GM21381 (cell line): ENCODE measurements at regions not wholly inside any gene's neighbourhood (a gene's known extent, or its start where the extent isn't known, plus 50 kb on each side); places are given as distances from the start of the nearest gene placed in this dataset.
"Not testable (repeated sequence)": the region's sequence is repeated elsewhere in the genome, so short reads cannot be mapped to it uniquely, and the experiment has no call there.

Source experiments
- ATAC-seq: cut with Tn5 transposase; IDR thresholded peaks from one replicate; pipeline ENCODE4 v1.9.1; 2021; ENCODE audit warnings: mild to moderate bottlenecking, moderate library complexity; ENCODE audit not compliant: unreplicated experiment

DNA sequence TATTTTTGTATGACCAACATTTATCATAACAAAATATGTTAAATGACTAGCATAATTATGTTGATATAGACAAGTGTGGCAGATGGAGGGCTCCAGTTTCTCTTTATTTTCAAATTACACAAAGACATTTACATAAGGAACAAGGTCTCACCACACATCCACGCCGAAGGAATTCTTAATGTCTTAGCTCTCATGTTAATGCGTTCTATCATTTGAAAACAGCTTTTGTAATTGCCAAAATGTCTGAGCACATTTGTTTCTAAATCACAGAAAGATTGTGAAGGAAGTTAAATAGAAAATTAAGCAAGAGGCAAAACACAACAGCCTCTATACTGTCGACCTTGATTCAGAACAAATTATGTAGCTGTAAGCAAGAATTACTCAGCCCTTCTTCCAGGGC, 223.0 kb upstream of the NR5A2 start:
- no peak for ATAC-seq

DNA sequence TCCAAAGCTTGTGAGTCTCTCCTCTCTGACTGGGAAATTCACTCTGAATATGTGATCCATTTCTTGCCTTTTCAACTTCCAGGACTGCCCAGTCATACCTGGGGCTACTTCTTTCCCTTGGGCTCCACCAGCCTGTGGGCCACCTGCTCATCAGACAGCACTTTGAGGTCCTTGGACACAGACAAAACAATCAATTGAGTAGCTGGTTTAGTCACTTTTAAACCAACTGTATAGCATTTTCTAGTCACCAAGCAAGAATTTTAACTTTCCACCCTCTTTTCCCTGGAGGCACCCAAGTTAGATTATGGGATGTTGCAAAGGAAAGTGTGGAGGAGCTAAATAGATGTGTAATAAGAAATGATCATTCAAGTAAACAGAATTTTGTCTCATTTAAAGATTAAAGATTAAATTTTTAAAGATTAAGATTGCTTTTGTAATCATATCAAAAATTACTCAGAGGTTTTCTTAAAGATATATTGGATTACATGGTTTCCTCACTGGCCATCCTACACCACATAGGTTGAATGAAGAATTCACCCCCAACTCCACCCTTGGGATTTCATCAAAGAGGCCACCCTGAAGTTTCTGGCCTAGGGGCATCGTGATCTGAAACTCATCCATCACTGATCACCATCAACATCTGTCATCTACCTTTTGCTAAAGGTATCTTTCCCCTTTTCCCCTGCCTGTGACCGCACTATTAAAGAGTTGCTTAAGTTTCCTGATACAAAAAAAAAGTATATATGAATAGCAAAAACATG, 219.2 kb upstream of the NR5A2 start:
- no peak for ATAC-seq

DNA sequence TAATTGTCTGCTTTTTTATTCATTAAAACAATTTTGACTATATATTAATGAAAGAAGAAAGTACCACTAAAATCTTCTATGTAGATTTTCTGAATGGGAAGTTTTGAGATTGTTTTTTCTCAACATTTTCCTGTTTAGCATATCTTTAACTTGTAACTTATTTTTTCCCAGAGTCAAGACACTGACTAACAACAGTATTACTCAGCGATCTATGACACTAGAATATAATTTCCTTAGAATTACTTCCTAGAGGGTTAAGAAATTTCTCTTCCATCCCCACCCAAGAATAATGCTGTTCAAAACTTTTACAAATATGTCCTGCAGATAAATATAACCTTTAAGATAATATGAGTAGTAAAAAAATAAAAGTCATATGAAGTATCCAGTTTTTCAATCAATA, 218.2 kb upstream of the NR5A2 start:
- no peak for ATAC-seq

DNA sequence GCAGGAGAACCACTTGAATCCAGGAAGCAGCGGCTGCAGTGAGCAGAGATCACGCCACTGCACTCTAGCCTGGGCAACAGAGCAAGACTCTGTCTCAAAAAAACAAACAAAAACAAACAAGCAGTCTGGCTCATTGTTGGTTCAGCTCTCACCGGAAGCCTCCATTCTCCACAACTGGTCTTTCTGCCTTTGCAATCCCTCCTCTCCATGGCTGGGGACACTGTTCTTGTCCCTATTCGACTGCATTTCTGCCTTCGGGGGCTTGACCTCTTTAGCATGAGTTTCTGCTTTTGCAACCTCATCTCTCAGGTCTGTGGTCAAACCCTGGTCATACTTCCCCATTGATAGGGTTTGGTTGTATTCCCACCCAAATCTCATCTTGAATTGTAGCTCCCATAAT, 216.3 kb upstream of the NR5A2 start:
- no peak for ATAC-seq

DNA sequence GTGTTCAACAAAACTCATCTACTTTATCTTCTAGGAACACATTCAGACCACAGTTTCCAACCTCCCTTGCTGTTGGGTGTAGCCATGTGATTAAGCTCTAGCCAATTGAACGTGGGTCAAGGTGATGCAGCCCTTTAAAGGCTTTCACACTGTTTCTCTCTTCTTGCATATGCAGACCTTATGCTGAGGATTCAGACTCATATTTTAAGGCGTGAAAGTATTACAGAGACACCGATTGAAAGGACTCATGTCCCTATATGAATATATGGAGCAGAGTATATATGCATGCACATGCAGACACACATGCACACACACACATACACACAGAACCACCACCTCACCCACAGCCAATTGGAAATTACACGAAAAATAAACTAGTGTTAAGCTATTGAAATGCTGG, 214.3 kb upstream of the NR5A2 start:
- ATAC-seq: no peak

DNA sequence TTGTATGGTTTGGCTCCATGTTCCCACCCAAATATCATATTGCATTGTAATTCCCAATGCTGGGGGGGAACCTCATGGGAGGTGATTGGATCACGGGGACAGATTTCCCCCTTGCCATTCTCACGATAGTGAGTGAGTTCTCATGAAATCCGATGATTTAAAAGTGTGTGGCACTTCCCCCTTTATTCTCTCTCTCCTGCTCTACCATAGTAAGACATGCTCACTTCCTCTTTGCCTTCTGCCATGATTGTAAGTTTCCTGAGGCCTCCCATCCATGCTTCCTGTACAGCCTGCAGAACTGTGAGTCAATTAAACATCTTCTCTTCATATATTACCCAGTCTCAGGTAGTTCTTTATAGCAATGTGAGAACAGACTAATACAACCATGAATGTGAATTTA, 211.6 kb upstream of the NR5A2 start:
- ATAC-seq: no peak

DNA sequence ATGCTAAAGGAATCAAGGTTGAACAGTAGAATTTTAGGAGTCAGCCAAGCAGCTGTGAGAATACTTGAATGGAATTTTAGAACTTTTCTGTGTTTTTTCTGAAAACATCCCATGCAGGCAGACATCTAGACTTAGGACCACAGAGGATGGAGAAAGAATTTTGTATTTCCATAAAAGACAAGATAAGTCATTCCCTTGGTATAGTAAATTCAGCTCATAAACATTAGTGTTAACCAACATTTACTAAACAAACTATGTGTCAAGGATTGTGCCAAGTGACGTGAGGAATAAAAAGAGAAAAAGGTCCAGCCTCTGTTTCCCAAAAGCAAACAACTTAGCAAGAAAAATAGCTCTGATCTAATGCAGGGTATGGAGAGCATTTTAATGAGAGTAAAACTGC, 210.2 kb upstream of the NR5A2 start:
- ATAC-seq: no peak

DNA sequence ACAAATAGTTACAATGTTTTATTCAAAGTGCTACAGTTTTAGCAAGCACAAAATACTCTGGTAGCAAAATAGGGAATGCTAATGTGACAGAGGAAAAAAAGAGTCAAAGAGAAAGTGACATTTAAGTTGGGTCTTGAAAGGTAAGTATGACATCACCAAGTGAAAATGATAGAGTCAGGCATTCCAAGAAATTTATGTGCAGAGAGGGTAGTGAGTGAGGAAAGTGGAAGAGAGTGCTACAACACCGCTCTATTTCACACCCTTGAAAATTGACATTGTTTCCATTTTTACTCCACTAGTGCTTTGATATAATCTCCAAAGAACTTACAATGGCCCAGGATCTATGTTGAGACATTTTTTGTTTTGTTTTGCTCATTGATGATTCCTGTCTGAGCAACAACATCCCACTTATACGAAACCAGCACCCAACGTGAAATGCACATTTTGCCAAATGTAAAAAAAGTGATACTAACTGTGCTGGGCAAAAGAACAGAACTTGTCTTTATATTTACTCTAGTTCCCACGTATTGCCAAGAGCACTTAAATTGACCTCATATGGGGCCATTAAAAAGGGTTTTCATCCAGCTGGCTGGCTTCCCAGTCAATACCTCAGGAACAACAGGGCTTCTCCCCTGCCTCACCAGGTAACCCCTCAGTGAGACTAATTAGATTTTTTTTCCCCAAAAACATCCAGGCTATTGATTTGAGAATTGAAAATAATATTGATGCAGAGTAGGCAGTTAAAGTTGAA, 206.3 kb upstream of the NR5A2 start:
- no peak for ATAC-seq

DNA sequence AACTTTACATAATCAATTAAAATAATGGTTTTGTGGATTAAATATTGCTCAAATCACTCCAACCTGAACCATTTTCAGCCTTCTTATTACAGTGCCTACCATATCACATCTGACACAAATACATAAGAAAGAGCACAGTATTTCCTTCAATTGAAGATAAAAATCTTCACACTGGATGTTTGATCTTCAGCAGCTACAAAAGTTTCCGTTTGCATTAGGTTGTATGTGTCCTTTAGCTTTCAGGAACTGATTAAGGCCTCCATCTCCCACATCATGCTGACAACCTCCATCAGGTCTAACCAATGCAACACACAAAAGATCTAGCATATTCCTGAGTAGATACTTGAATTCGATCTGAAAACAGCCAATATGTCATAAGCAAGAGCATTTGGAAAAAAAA, 195.1 kb upstream of the NR5A2 start:
- ATAC-seq: no peak

DNA sequence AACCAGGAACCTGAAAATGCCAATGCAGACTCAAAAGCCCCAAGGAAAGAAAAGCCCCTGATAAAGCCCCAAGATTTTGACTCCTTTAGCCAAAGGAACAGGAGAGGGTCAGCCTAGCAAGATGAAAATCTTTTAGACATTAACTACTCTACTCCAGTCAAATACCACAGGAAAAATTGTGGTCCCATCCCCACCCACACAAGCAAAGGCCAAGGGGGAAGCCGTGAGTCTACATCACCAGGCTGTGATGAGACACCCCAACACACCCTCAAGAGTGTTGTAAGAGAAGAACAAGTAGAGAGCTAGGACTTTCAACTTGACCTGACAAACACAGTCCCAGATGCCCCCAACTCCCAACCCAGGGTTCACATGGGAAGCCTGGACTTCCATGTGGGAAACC, 192.8 kb upstream of the NR5A2 start:
- ATAC-seq: no peak

DNA sequence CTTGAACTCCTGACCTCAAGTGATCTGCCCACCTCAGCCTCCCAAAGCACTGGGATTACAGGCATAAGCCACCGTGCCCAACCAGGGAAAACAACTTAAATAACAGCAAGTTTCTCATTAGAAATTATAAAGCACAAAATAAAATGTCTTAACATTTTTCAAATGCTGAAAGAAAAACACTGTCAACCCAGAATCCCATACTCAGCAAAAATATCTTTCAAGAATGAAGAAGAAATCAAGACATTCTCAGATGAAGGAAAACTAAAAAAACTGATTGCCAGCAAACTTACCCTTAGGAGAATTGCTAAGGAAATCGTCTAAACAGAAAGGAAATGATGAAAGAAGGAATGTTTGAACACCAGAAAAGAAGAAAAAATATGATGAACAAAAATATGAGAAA, 191.1 kb upstream of the NR5A2 start:
- no peak for ATAC-seq

DNA sequence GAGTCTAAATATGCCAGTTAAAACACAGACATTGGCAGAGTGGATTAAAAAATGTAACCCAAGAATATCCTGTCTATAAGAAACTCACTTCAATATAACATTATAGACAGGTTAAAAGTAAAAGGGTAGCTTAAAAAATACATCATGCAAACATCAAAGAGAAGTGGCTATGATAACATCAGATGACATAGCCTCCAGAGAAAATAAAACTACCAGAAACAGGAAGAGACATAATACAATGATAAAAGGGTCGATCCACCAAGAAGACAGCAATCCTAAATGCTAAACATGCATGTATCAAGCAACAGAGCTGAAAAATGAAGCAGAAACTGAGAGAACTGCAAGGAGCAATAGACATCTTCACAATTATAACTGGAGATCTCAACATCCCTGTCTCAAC, 190.2 kb upstream of the NR5A2 start:
- ATAC-seq: no peak

DNA sequence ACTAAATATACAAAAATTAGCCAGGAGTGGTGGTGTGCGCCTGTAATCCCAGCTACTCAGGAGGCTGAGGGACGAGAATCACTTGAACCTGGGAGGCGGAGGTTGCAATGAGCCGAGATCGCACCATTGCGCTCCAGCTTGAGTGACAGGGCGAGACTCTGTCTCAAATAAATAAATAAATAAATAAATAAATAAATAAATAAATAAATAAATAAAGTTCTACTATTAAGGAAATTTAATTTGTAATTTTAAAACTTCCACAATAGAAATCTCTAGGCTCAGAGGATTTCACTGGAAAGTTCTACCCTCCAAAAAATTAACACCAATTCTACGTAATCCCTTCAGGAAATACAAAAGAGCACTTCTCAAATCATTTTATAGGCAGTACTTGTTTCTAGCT, 187.9 kb upstream of the NR5A2 start:
- ATAC-seq: not testable (repeated sequence)

DNA sequence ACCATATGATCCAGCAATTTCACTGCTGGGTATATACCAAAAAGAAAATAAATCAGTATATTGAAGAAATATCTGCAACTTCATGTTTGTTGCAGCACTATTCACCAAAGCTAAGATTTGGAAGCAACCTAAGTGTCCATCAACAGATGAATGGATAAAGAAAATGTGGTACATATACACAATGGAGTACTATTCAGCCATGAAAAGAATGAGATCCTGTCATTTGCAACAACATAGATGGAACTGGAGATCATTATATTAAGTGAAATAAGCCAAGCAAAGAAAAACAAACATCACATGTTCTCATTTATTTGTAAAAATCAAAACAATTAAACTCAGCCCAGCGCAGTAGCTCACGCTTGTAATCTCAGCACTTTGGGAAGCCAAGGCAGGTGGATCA, 184.4 kb upstream of the NR5A2 start:
- not testable (repeated sequence) for ATAC-seq

DNA sequence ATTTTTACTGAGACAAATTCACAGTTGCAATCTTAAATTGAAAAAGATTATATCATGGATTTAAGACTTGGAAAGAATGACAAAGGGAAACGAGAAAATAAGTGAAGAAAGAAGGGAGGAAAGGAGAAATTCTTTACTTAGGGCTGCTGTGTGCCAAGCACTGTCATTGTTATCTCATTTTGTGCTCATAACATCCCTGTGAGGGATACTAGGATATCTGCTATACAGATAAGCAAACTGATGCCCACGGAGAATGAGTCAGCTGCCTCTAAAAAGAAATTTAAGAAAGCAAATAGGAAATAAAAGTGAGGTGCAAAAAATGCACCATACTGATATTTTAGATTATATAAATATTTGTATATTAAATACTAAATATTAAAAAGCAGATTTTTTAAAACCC, 183.6 kb upstream of the NR5A2 start:
- ATAC-seq: no peak

DNA sequence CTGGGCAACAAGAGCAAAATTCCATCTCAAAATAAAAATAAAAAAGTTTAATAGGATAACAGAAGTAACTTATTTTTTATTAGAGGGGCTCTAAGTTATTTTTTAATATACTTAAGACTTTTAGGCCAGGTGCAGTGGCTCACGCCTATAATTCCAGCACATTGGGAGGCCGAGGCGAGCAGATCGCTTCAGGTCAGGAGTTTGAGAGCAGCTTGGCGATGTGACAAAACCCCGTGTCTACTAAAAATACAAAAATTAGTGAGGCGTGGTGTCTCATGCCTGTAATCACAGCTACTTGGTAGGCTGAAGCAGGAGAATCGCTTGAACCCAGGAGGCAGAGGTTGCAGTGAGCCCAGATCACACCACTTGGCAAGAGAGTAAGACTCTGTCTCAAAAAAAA, 180.5 kb upstream of the NR5A2 start:
- no peak for ATAC-seq

DNA sequence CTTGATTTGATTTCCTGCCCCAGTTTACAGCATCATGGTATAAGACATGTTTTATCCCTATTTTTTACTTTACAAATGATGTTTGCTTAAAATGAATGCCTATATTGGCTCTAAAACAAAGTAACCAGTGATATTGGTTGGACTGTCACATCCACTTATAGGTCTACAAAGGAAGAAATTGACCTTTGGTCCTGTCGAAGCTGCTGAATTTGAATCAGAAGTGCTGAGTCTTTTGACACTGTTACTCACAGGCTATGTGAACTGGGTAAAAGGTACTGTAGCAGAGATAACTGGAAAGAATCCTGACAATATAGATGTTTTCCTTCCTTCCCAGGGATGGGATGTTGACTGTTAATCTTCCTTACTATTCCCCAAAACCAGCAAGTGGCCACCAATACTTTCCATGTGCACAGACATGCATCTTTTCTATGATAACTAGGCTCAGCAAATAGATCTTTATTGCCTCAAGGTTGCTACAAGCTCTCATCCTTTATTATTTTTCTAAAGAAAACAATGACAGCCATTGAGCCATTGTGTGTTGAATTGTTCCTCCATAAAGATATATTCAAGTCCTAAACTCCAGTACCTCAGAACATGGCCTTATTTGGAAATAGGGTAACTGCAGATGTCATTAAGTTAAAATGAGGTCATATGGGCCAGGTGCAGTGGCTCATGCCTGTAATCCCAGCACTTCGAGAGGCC, 175.9 kb upstream of the NR5A2 start:
- no peak for ATAC-seq

DNA sequence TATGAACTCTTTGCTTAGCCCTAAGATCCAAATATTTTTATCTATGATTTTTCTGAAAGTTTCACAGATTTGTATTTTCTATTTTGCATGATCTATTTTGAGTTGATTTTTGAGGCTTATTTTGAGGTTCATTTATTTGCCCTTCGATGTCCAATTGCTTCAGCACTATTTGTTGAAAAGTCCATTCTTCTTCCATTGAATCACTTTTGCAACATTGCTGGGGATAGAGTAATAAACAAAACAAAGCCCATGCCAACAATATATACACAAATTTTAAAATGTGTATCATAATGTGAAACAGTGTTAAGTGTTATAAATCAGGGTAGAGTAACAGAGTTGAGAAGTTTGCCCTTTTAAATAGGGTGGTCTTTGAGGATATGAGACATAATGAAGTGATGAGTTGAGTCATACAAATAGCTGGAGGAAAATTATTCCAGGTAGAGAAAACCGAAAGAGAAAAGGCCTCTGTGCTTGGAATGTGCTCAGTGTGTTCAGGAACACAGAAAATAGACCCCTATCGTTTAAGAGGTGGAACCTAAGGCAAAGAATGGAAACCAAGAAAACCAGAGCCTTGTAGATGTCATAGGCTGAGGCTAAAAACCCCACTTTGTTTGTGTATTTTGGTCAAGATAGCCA, 172.7 kb upstream of the NR5A2 start:
- ATAC-seq: no peak

DNA sequence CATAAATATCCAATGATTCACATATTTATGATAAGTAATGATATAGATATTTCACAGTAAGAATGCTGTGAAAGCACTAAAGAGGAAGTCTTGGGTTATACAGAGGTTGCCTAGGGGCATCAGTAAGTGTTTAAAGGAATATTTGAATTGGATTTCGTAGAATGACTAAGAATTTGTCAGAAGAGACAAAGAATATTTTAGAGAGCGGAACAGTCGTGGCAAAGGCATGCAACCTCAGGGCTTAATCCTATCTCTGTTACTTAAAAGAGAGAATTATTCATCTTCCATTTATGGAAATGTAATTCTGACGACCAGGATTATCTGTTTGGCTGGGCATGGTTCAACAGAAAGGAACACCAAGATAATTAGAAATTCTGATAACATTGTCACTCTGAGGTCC, 171.9 kb upstream of the NR5A2 start:
- no peak for ATAC-seq

DNA sequence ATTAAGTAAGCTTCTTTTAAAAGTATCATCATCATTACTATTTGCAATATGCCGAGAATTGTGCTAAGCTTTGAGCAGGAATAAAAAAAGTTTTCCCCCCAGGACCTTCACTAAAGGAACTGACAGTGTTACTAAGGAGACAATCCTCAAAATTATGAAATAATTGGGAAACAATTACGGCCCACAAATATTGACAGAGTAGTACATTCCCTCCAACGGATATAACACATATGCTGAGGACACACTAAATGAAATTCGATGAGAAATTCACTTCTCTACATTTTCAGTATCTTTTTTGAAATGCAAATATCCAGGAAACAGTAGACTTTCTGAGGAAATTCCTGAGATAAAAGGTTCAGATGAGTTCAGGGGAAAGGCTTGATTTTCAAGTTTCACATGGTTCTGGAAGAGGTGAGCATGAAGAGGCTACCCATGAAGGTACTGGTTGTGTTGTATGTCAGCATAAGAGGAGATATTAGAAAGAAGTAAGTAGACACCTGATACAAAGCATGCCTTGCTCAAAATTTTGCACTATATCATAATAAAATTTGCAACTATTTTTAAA, 171.2 kb upstream of the NR5A2 start:
- no peak for ATAC-seq

DNA sequence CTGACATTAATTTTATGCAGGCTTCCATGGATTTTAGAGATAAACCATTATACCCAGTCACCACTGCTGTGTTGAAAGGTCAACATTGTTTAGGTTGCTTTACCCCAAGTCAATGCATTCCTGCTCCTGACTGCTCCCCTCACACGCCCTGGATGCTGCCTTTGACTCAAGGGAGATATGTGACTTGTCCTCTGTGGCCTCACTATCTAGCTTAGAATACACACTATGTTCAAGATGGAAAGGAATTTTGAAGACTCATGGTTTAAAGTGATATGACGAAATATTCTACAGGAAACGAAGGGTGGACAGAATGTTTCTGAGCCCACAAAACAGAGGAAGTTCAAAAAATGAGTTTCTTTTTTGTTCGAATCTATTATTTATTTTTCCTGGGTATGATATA, 170.4 kb upstream of the NR5A2 start:
- no peak for ATAC-seq
